Liver (tissue), 3 donors: ENCODE measurements at regions not wholly inside any gene's neighbourhood (a gene's known extent, or its start where the extent isn't known, plus 50 kb on each side); places are given as distances from the start of the nearest gene placed in this dataset.

ENCODE experiments used
- CTCF ChIP-seq: fragments of 150-350 bp; IDR thresholded peaks from 2 replicates; pipeline ENCODE4 v1.5.1; 2017; ENCODE audit warnings: improper control_type of control experiment, low read depth, low read length; ENCODE audit not compliant: missing input control
- FOXA1 ChIP-seq: IDR thresholded peaks from 2 replicates; pipeline ENCODE4 v1.6.1; 2016; ENCODE audit warnings: antibody characterized with exemption
- GABPA ChIP-seq, 2 donors: IDR thresholded peaks in 1 of 2; conservative IDR thresholded peaks in 1 of 2; 2 replicates each; pipeline ENCODE4 v1.6.1; 2016; ENCODE audit warnings: antibody characterized with exemption in 2 of 2, mild to moderate bottlenecking in 1 of 2, moderate library complexity in 1 of 2
- YY1 ChIP-seq: IDR thresholded peaks from 2 replicates; pipeline ENCODE4 v1.6.1; 2016; ENCODE audit warnings: antibody characterized with exemption, mild to moderate bottlenecking
- donor health status: healthy.
- donor health status: healthy.

GRCh38 chr20:19820555-19821211, 62.6 kb downstream of the RIN2 start:
- TF ChIP-seq CTCF (no peak), GABPA (IDR thresholded peaks at IDR 0.05 in 1 of 2, conservative IDR thresholded peaks at IDR 0.05 in 1 of 2) (no peak), YY1 (no peak), FOXA1 (no peak)
